IPS-20b (cell line): ENCODE measurements at regions not wholly inside any gene's neighbourhood (a gene's known extent, or its start where the extent isn't known, plus 50 kb on each side); places are given as distances from the start of the nearest gene placed in this dataset.
A peak's percentile ranks its signal among the peaks of the same experiment; 100 is the strongest.

Experiments used
- H3K27ac ChIP-seq: one replicate; pipeline ENCODE4 v1.5.1; 2013; ENCODE audit warnings: low read length
- H3K27me3 ChIP-seq: 2 replicates; pipeline ENCODE4 v1.6.1; 2013; ENCODE audit warnings: mild to moderate bottlenecking, low read length, inconsistent platforms; ENCODE audit not compliant: insufficient read depth
- H3K36me3 ChIP-seq: 2 replicates; pipeline ENCODE4 v1.6.1; 2013; ENCODE audit warnings: low read depth, mild to moderate bottlenecking, inconsistent platforms, low read length, moderate library complexity; ENCODE audit not compliant: insufficient read depth
- H3K4me1 ChIP-seq: 2 replicates; pipeline ENCODE4 v1.6.1; 2013; ENCODE audit warnings: mild to moderate bottlenecking, control low read depth, inconsistent platforms, low read length, moderate library complexity; ENCODE audit not compliant: insufficient read depth
- H3K4me3 ChIP-seq: 2 replicates; pipeline ENCODE4 v1.5.1; 2013; ENCODE audit warnings: mild to moderate bottlenecking, low read length, inconsistent platforms
- H3K9ac ChIP-seq: 2 replicates; pipeline ENCODE4 v1.6.1; 2013; ENCODE audit warnings: low read depth, mild to moderate bottlenecking, inconsistent platforms, low read length, moderate library complexity
- H3K9me3 ChIP-seq: 2 replicates; pipeline ENCODE4 v1.6.1; 2013; ENCODE audit warnings: mild to moderate bottlenecking, low read depth, low read length, inconsistent platforms; ENCODE audit not compliant: insufficient read depth

- H3K36me3 ChIP-seq: no peaks in the 10 kb centered on the region
- H3K27ac ChIP-seq: no peak overlapping the region
- no peak overlapping the region for H3K4me3 ChIP-seq
- no peaks in the 10 kb centered on the region for H3K9me3 ChIP-seq
- H3K27me3 ChIP-seq: no peaks in the 10 kb centered on the region
- no peak overlapping the region for H3K9ac ChIP-seq
- no peaks in the 10 kb centered on the region for H3K4me1 ChIP-seq
Observed at GRCh38 chr3:95246413-95246812, 1183.6 kb downstream of the NSUN3 start.

GRCh38 chr3:95254061-95254460 is 1191.2 kb downstream of the NSUN3 start:
- Histone ChIP-seq H3K4me3 (no peak overlapping the region), H3K9ac (no peak overlapping the region), H3K9me3 (no peaks in the 10 kb centered on the region), H3K27ac (no peak overlapping the region), H3K4me1 (no peaks in the 10 kb centered on the region), H3K27me3 (no peaks in the 10 kb centered on the region), H3K36me3 (no peaks in the 10 kb centered on the region)

- Histone ChIP-seq H3K27ac (no peak overlapping the region), H3K9ac (no peak overlapping the region), H3K4me1 (no peaks in the 10 kb centered on the region), H3K36me3 (no peaks in the 10 kb centered on the region), H3K4me3 (no peak overlapping the region), H3K27me3 (no peaks in the 10 kb centered on the region), H3K9me3 (no peaks in the 10 kb centered on the region)
Observed at GRCh38 chr3:95254758-95255157, 1191.9 kb downstream of the NSUN3 start.

- Histone ChIP-seq H3K9me3 (no peaks in the 10 kb centered on the region), H3K36me3 (no peaks in the 10 kb centered on the region), H3K9ac (no peak overlapping the region), H3K4me1 (no peaks in the 10 kb centered on the region), H3K4me3 (no peak overlapping the region), H3K27me3 (no peaks in the 10 kb centered on the region), H3K27ac (no peak overlapping the region)
Observed at GRCh38 chr3:95265129-95265528, 1202.3 kb downstream of the NSUN3 start.

GRCh38 chr3:95271395-95271794 is 1208.5 kb downstream of the NSUN3 start:
- Histone ChIP-seq H3K9ac (no peak overlapping the region), H3K4me1 (no peaks in the 10 kb centered on the region), H3K27me3 (no peaks in the 10 kb centered on the region), H3K4me3 (no peak overlapping the region), H3K9me3 (no peaks in the 10 kb centered on the region), H3K36me3 (no peaks in the 10 kb centered on the region), H3K27ac (no peak overlapping the region)

- H3K36me3 ChIP-seq: no peaks in the 10 kb centered on the region
- peaks cover 2% of the 10 kb centered on the region; the same call in 1 of the 2 replicates for H3K4me1 ChIP-seq
- no peaks in the 10 kb centered on the region for H3K27me3 ChIP-seq
- H3K27ac ChIP-seq: no peak overlapping the region
- no peaks in the 10 kb centered on the region for H3K9me3 ChIP-seq
- H3K4me3 ChIP-seq: no peak overlapping the region
- H3K9ac ChIP-seq: no peak overlapping the region
Observed at GRCh38 chr3:95272166-95272565, 1209.3 kb downstream of the NSUN3 start.

- no peak overlapping the region for H3K4me3 ChIP-seq
- H3K36me3 ChIP-seq: no peaks in the 10 kb centered on the region
- H3K4me1 ChIP-seq: peaks cover 8% of the 10 kb centered on the region; the same call in 1 of the 2 replicates
- H3K27ac ChIP-seq: no peak overlapping the region
- H3K9ac ChIP-seq: no peak overlapping the region
- no peaks in the 10 kb centered on the region for H3K9me3 ChIP-seq
- no peaks in the 10 kb centered on the region for H3K27me3 ChIP-seq
Observed at GRCh38 chr3:95272781-95273180, 1209.9 kb downstream of the NSUN3 start.

GRCh38 chr3:95277613-95278012 is 1214.8 kb downstream of the NSUN3 start:
- H3K36me3 ChIP-seq: no peaks in the 10 kb centered on the region
- H3K9ac ChIP-seq: no peak overlapping the region
- peaks cover 12% of the 10 kb centered on the region; the same call in 1 of the 2 replicates for H3K4me1 ChIP-seq
- H3K27me3 ChIP-seq: no peaks in the 10 kb centered on the region
- peaks cover 6% of the 10 kb centered on the region; the same call in 1 of the 2 replicates for H3K9me3 ChIP-seq
- peak overlapping the region; percentile 36; the same call in 1 of the 2 replicates for H3K4me3 ChIP-seq
- H3K27ac ChIP-seq: no peak overlapping the region

GRCh38 chr3:95280711-95281352 is 1218.0 kb downstream of the NSUN3 start:
- no peak overlapping the region for H3K4me3 ChIP-seq
- no peak overlapping the region for H3K9ac ChIP-seq
- no peaks in the 10 kb centered on the region for H3K36me3 ChIP-seq
- H3K4me1 ChIP-seq: peaks cover 12% of the 10 kb centered on the region; the same call in 1 of the 2 replicates
- H3K27me3 ChIP-seq: no peaks in the 10 kb centered on the region
- H3K9me3 ChIP-seq: peaks cover 6% of the 10 kb centered on the region; the same call in 1 of the 2 replicates
- no peak overlapping the region for H3K27ac ChIP-seq

GRCh38 chr3:95289295-95289694 is 1226.4 kb downstream of the NSUN3 start:
- Histone ChIP-seq H3K36me3 (no peaks in the 10 kb centered on the region), H3K4me3 (no peak overlapping the region), H3K27me3 (no peaks in the 10 kb centered on the region), H3K9me3 (peaks cover 15% of the 10 kb centered on the region), H3K9ac (no peak overlapping the region), H3K4me1 (no peaks in the 10 kb centered on the region), H3K27ac (no peak overlapping the region)

GRCh38 chr3:95297581-95297980 is 1234.7 kb downstream of the NSUN3 start:
- Histone ChIP-seq H3K27ac (no peak overlapping the region), H3K4me3 (no peak overlapping the region), H3K4me1 (peaks cover 5% of the 10 kb centered on the region; the same call in 1 of the 2 replicates), H3K36me3 (no peaks in the 10 kb centered on the region), H3K27me3 (no peaks in the 10 kb centered on the region), H3K9me3 (no peaks in the 10 kb centered on the region), H3K9ac (no peak overlapping the region)

- no peaks in the 10 kb centered on the region for H3K9me3 ChIP-seq
- no peak overlapping the region for H3K4me3 ChIP-seq
- H3K36me3 ChIP-seq: no peaks in the 10 kb centered on the region
- peaks cover 5% of the 10 kb centered on the region for H3K4me1 ChIP-seq
- H3K9ac ChIP-seq: no peak overlapping the region
- H3K27me3 ChIP-seq: no peaks in the 10 kb centered on the region
- no peak overlapping the region for H3K27ac ChIP-seq
Observed at GRCh38 chr3:95302044-95302443, 1239.2 kb downstream of the NSUN3 start.
